ENCODE measurements at regions not wholly inside any gene's neighbourhood (a gene's known extent, or its start where the extent isn't known, plus 50 kb on each side); places are given as distances from the start of the nearest gene placed in this dataset.
"Not testable (repeated sequence)": the region's sequence is repeated elsewhere in the genome, so short reads cannot be mapped to it uniquely, and the experiment has no call there.

- DNase-seq = no peak
Measured at GRCh38 chrX:1140236-1140681, 72.2 kb downstream of the CRLF2 start.

- DNase-seq = no peak
Measured at GRCh38 chrX:1139185-1139500, 73.3 kb downstream of the CRLF2 start.

GRCh38 chrX:1138476-1139184 lies 73.8 kb downstream of the CRLF2 start:
- DNase-seq = no peak

GRCh38 chrX:1137531-1137930 lies 74.9 kb downstream of the CRLF2 start:
- no peak for DNase-seq

GRCh38 chrX:1136582-1136981 lies 75.9 kb downstream of the CRLF2 start:
- DNase-seq = not testable (repeated sequence)

GRCh38 chrX:1134976-1135375 lies 77.5 kb downstream of the CRLF2 start:
- no peak for DNase-seq

- no peak for DNase-seq
Measured at GRCh38 chrX:1134156-1134555, 78.3 kb downstream of the CRLF2 start.

- DNase-seq = no peak
Measured at GRCh38 chrX:1126738-1127137, 85.7 kb downstream of the CRLF2 start.

- no peak for DNase-seq
Measured at GRCh38 chrX:1124531-1124930, 87.9 kb downstream of the CRLF2 start.

- not testable (repeated sequence) for DNase-seq
Measured at GRCh38 chrX:1122851-1123250, 89.6 kb downstream of the CRLF2 start.

GRCh38 chrX:1119275-1119674 lies 93.2 kb downstream of the CRLF2 start:
- DNase-seq = no peak

GRCh38 chrX:1118572-1119199 lies 93.8 kb downstream of the CRLF2 start:
- DNase-seq = no peak

- not testable (repeated sequence) for DNase-seq
Measured at GRCh38 chrX:1115411-1115810, 97.0 kb downstream of the CRLF2 start.

GRCh38 chrX:1112321-1112720 lies 100.1 kb downstream of the CRLF2 start:
- DNase-seq = no peak

- DNase-seq = no peak
Measured at GRCh38 chrX:1111601-1112300, 100.7 kb downstream of the CRLF2 start.

- no peak for DNase-seq
Measured at GRCh38 chrX:1109580-1110119, 102.8 kb downstream of the CRLF2 start.

- no peak for DNase-seq
Measured at GRCh38 chrX:1108501-1109445, 103.7 kb downstream of the CRLF2 start.

- DNase-seq = no peak
Measured at GRCh38 chrX:1106478-1107210, 105.8 kb downstream of the CRLF2 start.

- no peak for DNase-seq
Measured at GRCh38 chrX:1105671-1106419, 106.6 kb downstream of the CRLF2 start.

- not testable (repeated sequence) for DNase-seq
Measured at GRCh38 chrX:1105031-1105430, 107.4 kb downstream of the CRLF2 start.

- DNase-seq = no peak
Measured at GRCh38 chrX:1103360-1103759, 109.1 kb downstream of the CRLF2 start.

Measured in CD4-positive, alpha-beta T cell treated with Interferon gamma for 1 hour (primary cell).